Adipocyte (in vitro differentiated cells): ENCODE measurements at regions not wholly inside any gene's neighbourhood (a gene's known extent, or its start where the extent isn't known, plus 50 kb on each side); places are given as distances from the start of the nearest gene placed in this dataset.
"Not testable (repeated sequence)": the region's sequence is repeated elsewhere in the genome, so short reads cannot be mapped to it uniquely, and the experiment has no call there.

Experiments
- DNase-seq: peaks from one replicate; pipeline ENCODE4 v3.0.0-alpha.2; 2015; ENCODE audit warnings: low read depth
- H3K27me3 ChIP-seq: replicated peaks from 2 replicates; pipeline ENCODE4 v1.7.0; 2013; ENCODE audit warnings: mild to moderate bottlenecking, low read length, moderate library complexity; ENCODE audit not compliant: control insufficient read depth, insufficient read depth
- H3K36me3 ChIP-seq: 2 replicates; pipeline ENCODE4 v1.7.0; 2013; ENCODE audit warnings: low read length, mild to moderate bottlenecking, moderate library complexity; ENCODE audit not compliant: control insufficient read depth, insufficient read depth, severe bottlenecking
- H3K4me1 ChIP-seq: 2 replicates; pipeline ENCODE4 v1.7.0; 2013; ENCODE audit warnings: mild to moderate bottlenecking, low read length, moderate library complexity; ENCODE audit not compliant: control insufficient read depth, insufficient read depth
- H3K4me3 ChIP-seq: 2 replicates; pipeline ENCODE4 v1.7.0; 2013; ENCODE audit warnings: mild to moderate bottlenecking, low read length, moderate library complexity
- H3K9ac ChIP-seq: 2 replicates; pipeline ENCODE4 v1.7.0; 2013; ENCODE audit warnings: mild to moderate bottlenecking, low read length, moderate library complexity
- H3K9me3 ChIP-seq: 2 replicates; pipeline ENCODE4 v1.7.0; 2013; ENCODE audit warnings: mild to moderate bottlenecking, low read length, moderate library complexity; ENCODE audit not compliant: control insufficient read depth

DNA sequence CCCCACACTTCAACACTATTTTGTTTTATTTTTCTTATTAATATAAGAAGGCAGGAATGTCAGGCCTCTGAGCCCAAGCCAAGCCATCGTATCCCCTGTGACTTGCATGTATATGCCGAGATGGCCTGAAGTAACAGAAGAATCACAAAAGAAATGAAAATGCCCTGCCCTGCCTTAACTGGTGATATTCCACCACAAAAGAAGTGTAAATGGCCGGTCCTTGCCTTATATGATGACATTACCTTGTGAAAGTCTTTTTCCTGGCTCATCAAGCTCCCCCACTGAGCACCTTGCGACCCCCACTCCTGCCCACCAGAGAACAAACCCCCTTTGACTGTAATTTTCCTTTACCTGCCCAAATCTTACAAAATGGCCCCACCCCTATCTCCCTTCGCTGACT lies 272.6 kb downstream of the SATB2 start:
- not testable (repeated sequence) for H3K4me1 ChIP-seq, H3K27me3 ChIP-seq, DNase-seq, H3K36me3 ChIP-seq, H3K4me3 ChIP-seq, H3K9ac ChIP-seq, H3K9me3 ChIP-seq

DNA sequence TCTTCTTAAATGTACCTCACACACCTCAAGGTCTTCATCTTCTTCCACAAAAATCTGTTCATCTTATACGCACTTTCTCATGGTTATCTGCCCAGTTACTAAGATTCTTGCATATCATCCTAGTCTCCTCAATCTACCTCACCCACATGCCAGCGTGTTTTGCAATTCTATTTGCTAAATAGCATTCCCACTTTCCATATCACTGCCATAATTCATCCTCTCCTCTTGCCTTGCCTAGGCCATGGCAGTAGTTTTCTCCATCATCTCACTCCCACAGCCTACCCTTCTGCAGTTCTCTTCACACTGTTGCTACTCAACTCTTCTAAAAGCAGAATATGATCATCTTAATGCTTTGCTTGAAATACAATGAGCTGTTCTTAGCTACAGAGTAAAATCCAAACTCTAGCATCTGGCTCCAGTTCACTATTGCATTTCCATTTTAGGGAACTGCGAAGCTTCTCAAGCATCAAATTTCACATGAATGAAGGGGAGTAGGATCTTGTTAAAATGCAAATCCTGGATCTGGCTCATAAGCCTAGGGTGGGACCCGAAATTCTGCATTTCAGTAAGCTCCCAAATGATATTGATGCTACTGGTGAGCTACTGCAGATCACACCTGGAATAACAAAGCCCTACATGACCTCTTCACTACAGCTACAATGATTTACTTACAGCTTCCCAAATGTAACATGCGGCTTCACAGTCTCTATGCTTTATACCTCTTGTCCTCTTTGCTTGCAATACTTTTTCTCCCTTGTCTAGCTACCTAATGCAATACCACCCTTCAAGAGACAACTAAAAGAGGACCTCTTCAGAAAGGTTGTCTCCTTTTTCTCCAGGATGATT lies 293.9 kb downstream of the SATB2 start:
- no peak overlapping the region for H3K4me3 ChIP-seq
- no peaks in the 10 kb centered on the region for H3K9me3 ChIP-seq
- H3K9ac ChIP-seq, result no peak overlapping the region
- peaks cover 17% of the 10 kb centered on the region for H3K4me1 ChIP-seq
- no peak for DNase-seq
- no peaks in the 10 kb centered on the region for H3K36me3 ChIP-seq
- H3K27me3 ChIP-seq, result no peaks in the 10 kb centered on the region

DNA sequence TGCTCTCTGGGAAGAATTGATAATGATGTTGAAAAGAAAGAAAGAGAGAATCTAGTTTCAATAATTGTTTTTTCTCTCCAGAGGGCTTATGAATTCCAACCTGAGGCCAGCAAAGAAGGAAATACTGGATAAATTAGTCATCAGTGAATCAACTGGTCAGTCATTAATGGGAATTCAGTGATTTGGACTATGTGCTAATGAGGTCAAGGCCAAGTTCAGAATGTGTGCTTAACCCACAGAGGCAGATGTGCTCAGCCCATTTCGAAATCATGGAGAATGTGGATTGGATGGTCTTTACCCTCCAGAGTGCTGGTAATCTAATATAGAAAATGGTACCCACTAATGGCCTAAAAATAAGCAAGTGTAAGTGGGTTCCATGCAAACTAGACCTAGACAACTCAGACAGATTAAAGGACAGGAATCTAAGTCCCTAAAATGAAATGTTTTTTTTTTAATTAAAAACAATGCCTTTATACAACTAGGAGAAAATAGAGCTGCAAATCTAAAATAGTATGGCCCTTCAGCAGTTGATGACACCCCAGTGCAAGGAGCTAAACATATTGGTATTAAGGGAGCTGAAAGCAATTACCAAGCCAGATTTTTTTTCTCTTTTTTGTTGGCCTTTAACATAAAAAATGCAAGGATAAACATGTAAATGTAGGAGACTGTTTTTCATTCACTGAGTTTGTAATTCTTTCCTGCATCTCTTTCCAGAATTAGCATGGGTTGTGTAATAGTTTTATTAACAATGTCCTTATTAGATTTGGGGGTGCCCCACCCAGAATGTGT lies 296.9 kb downstream of the SATB2 start:
- no peaks in the 10 kb centered on the region for H3K36me3 ChIP-seq
- peaks cover 17% of the 10 kb centered on the region for H3K4me1 ChIP-seq
- peaks cover 19% of the 10 kb centered on the region for H3K9me3 ChIP-seq
- peak; percentile 48 for DNase-seq
- no peak overlapping the region for H3K9ac ChIP-seq
- H3K27me3 ChIP-seq, result no peaks in the 10 kb centered on the region
- H3K4me3 ChIP-seq, result peak overlapping the region; percentile 4

DNA sequence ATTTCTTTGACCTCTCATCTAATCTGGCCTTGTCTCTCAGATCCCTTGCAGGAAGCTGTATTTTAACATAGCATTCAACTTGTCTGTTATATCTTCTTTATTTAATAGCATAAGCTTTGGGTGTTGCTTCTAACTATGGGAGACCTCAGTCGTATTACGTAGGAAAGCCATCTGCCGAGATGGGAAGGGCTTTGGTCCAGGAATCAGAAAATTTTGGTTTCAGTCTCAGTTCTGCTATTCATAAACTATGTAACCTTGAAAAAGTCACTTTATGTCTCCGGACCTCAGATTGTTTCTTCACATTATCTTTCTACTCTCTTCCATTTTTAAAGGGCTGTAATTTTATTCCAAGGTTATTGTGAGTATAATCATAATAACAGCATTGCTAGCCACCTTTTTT lies 297.7 kb downstream of the SATB2 start:
- peak overlapping the region; percentile 4 for H3K4me3 ChIP-seq
- no peak for DNase-seq
- peaks cover 22% of the 10 kb centered on the region for H3K9me3 ChIP-seq
- H3K4me1 ChIP-seq, result peaks cover 17% of the 10 kb centered on the region
- no peaks in the 10 kb centered on the region for H3K36me3 ChIP-seq
- H3K27me3 ChIP-seq, result no peaks in the 10 kb centered on the region
- no peak overlapping the region for H3K9ac ChIP-seq

DNA sequence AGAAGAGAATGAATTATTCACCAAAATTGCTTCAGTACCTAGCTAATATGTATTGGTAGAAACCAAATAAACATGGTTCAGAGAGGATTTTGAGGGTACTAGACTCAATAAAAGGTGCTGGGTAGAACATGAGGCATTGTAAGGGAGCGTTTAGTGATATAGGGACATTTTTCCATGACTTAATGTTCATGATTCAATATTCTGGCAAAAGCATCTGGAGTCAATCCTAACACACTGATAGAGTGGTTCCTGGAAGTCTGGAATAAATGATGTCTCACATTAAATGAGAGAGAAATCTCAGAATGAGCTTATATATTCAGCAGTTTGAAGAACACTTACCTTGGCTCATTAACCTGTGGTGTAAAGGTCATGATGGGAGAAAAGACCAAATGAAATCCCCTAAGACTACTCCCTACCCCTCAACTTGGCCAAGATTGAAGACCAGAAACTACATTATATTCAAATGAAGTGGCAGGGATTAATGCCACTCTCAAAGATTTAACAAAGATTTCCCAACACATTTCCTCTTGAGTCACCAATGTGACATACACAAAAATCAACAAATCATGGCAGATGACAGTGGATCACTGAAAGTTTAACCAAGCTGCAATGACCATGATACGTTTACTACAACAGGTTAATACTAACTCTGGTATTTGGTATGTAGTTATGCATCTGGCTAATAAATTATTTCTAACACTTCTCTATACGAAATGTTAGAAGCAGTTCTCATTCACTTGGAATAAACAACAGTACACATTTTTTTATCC lies 309.5 kb downstream of the SATB2 start:
- H3K9me3 ChIP-seq, result no peaks in the 10 kb centered on the region
- no peaks in the 10 kb centered on the region for H3K27me3 ChIP-seq
- H3K36me3 ChIP-seq, result no peaks in the 10 kb centered on the region
- no peak overlapping the region for H3K9ac ChIP-seq
- peaks cover 11% of the 10 kb centered on the region for H3K4me1 ChIP-seq
- no peak for DNase-seq
- H3K4me3 ChIP-seq, result no peak overlapping the region

DNA sequence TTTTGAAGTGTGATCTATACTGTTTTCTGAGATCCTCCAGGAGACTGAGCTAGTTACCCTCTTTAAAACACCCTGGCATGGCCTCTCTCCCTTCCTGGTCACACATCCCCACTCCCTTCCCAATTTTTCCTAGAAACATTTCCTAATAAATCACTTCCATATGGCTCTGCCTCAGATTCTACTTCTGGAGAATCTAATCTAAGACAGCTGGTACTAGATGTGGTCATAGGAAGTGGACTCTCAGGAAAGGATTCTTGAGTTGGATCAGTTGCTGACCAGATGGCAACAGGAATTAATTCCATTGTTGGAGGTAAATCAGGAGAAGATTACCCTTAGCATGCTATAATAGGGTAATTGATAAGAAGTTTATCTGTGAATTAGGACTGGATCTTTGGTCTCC lies 310.5 kb downstream of the SATB2 start:
- Histone ChIP-seq H3K36me3 (no peaks in the 10 kb centered on the region), H3K9ac (no peak overlapping the region), H3K4me1 (peaks cover 11% of the 10 kb centered on the region), H3K9me3 (no peaks in the 10 kb centered on the region), H3K27me3 (no peaks in the 10 kb centered on the region), H3K4me3 (no peak overlapping the region)
- peak; percentile 54 for DNase-seq

DNA sequence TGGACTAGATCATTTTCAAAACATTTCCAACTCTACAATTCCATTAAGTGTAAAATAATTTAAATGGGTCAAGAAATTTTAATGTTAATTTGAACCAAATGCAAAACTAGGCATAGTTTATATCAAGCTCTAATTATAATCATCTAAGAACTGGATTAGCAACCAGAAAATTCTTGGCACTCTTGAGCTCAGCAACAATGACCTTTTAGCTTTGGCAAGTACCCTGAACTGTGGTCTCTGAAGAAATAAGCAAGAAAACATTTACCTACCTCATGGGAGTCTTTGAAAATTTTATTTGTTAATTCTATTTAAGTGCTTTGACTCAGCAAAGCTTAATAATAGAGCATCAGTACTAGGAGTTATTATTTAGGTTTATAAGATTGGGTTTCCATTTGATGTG lies 313.2 kb downstream of the SATB2 start:
- Histone ChIP-seq H3K9me3 (peaks cover 7% of the 10 kb centered on the region), H3K9ac (no peak overlapping the region), H3K4me3 (no peak overlapping the region), H3K27me3 (no peaks in the 10 kb centered on the region), H3K36me3 (no peaks in the 10 kb centered on the region), H3K4me1 (peaks cover 11% of the 10 kb centered on the region)
- DNase-seq, result no peak

DNA sequence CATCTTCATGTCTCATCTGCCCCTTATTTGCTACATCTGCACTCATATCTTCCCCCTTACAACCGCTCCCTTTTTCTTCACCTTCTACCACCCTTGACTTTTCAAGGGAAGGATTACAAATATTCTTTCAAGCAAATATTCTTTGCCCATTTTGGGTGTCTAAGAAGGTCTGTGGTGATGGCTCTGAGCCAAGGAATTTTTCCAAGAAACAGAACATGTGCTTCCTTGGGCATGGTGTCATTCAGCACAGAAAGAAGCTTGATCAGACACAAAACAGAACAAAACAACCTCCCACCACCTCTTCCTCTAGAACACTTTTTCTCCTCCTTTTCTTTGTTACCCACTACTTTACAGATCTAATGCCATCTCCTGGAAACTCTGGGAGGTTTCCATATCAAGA lies 313.7 kb downstream of the SATB2 start:
- DNase-seq, result no peak
- peaks cover 7% of the 10 kb centered on the region for H3K9me3 ChIP-seq

DNA sequence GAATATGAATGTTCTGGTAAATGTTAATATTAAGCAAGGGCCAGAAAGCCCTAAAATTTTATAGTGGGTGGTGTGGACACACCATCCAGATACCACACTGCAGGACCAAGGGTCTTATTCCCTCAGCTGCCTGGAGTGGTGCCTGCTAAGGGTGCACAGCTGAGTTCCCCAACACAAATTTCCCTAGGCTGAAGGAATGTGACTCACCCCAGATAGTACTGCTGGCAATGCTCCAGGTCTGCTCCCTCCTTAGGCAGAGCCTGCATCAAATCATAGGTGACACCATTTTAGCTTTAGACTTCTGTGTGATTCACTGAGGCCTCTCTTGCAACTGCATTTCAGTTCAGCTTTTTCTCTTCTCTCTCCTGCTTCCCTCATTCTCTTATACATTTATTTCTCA lies 321.1 kb downstream of the SATB2 start:
- DNase-seq, result peak; percentile 56
- Histone ChIP-seq H3K36me3 (no peaks in the 10 kb centered on the region), H3K4me3 (no peak overlapping the region), H3K4me1 (no peaks in the 10 kb centered on the region), H3K27me3 (no peaks in the 10 kb centered on the region), H3K9me3 (peaks cover 7% of the 10 kb centered on the region), H3K9ac (no peak overlapping the region)

More for the DNA sequence above, 313.7 kb downstream of the SATB2 start:
- Histone ChIP-seq H3K9ac (no peak overlapping the region), H3K27me3 (no peaks in the 10 kb centered on the region), H3K4me1 (peaks cover 11% of the 10 kb centered on the region), H3K36me3 (no peaks in the 10 kb centered on the region), H3K4me3 (no peak overlapping the region)

DNA sequence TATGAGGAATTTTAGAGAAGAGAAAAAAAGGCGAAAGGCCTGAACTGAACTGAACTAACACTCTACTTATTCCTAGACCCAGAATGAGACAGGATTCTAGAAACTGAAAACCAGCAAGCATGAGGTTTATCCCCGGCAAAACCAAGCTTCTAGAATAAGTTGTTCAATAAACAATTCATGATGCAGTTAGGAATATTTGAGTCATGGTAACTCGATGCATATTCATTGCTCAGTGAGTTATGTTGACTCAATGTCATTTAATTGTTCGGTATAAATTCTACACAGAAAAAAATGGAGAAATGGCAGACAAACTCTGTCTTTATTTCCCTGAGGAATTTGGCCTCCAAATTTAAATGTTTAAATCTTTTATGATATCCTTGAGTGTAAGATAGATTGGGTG lies 321.5 kb downstream of the SATB2 start:
- peak; percentile 28 for DNase-seq
- no peak overlapping the region for H3K9ac ChIP-seq
- H3K36me3 ChIP-seq, result no peaks in the 10 kb centered on the region
- H3K4me3 ChIP-seq, result no peak overlapping the region
- peaks cover 7% of the 10 kb centered on the region for H3K9me3 ChIP-seq
- no peaks in the 10 kb centered on the region for H3K27me3 ChIP-seq
- no peaks in the 10 kb centered on the region for H3K4me1 ChIP-seq

DNA sequence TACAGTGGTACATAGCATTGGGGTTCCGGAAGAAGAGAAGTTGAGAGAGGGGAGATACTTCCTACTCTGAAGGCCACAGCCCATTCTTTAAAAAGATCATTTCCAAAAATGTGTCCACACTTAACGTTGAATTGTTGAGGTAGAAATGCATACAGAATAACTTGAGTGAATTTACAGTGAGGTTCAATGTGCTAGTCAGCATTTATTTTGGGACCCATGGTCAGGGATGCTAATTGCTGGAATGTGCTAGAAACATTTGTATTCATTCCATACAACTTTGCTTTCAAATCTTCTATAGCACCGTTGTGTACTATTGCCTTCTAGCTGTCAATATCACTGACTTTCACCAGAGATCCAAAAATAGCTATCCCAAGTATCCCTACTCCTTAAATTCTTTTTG lies 325.9 kb downstream of the SATB2 start:
- no peak for DNase-seq
- H3K4me3 ChIP-seq, result no peak overlapping the region
- H3K27me3 ChIP-seq, result no peaks in the 10 kb centered on the region
- no peaks in the 10 kb centered on the region for H3K36me3 ChIP-seq
- no peaks in the 10 kb centered on the region for H3K9me3 ChIP-seq
- H3K4me1 ChIP-seq, result peaks cover 3% of the 10 kb centered on the region
- no peak overlapping the region for H3K9ac ChIP-seq
